ENCODE measurements at regions not wholly inside any gene's neighbourhood (a gene's known extent, or its start where the extent isn't known, plus 50 kb on each side); places are given as distances from the start of the nearest gene placed in this dataset.

- TF ChIP-seq TAF1 (IDR thresholded peaks at IDR 0.05; ENCODE audit: low read depth) (no peak), NFIC (IDR thresholded peaks at IDR 0.05) (no peak), EP300 (IDR thresholded peaks at IDR 0.05; ENCODE audit: borderline replicate concordance) (no peak), REST (IDR thresholded peaks at IDR 0.05; ENCODE audit: low read depth) (no peak), ZBTB7A (IDR thresholded peaks at IDR 0.05; ENCODE audit: low read depth) (no peak), RAD21 (IDR thresholded peaks at IDR 0.05; ENCODE audit: low read depth) (no peak)
These were observed 203.8 kb upstream of the PITX2 start for GRCh38 chr4:110826656-110827055.

All from Ishikawa (cell line).